HEK293T (cell line): ENCODE measurements at regions not wholly inside any gene's neighbourhood (a gene's known extent, or its start where the extent isn't known, plus 50 kb on each side); places are given as distances from the start of the nearest gene placed in this dataset.

ENCODE experiments used
- BHLHE40 ChIP-seq: fragments of 450-650 bp; IDR thresholded peaks from 2 replicates; pipeline ENCODE4 v1.6.1; 2016; ENCODE audit warnings: mild to moderate bottlenecking, moderate library complexity, borderline replicate concordance
- CTBP1 ChIP-seq: fragments of 450-650 bp; IDR thresholded peaks from 2 replicates; pipeline ENCODE4 v1.6.1; 2016; ENCODE audit warnings: borderline replicate concordance
- ELF4 ChIP-seq: fragments of 450-650 bp; IDR thresholded peaks from 2 replicates; pipeline ENCODE4 v1.6.1; 2017; ENCODE audit warnings: antibody characterized with exemption
- FOXK2 ChIP-seq: fragments of 450-650 bp; IDR thresholded peaks from 2 replicates; pipeline ENCODE4 v1.6.1; 2016; ENCODE audit warnings: mild to moderate bottlenecking
- HDGF ChIP-seq: fragments of 450-650 bp; IDR thresholded peaks from 2 replicates; pipeline ENCODE4 v1.6.1; 2017; ENCODE audit warnings: antibody characterized with exemption, borderline replicate concordance
- LEF1 ChIP-seq: fragments of 450-650 bp; IDR thresholded peaks from 2 replicates; pipeline ENCODE4 v1.6.1; 2017; ENCODE audit warnings: mild to moderate bottlenecking, borderline replicate concordance
- NFRKB ChIP-seq: fragments of 450-650 bp; IDR thresholded peaks from 2 replicates; pipeline ENCODE4 v1.6.1; 2016; ENCODE audit warnings: mild to moderate bottlenecking, moderate library complexity
- SP1 ChIP-seq: fragments of 450-650 bp; IDR thresholded peaks from 2 replicates; pipeline ENCODE4 v1.6.1; 2017
- ZNF384 ChIP-seq: fragments of 450-650 bp; IDR thresholded peaks from 2 replicates; pipeline ENCODE4 v1.6.1; 2016

DNA sequence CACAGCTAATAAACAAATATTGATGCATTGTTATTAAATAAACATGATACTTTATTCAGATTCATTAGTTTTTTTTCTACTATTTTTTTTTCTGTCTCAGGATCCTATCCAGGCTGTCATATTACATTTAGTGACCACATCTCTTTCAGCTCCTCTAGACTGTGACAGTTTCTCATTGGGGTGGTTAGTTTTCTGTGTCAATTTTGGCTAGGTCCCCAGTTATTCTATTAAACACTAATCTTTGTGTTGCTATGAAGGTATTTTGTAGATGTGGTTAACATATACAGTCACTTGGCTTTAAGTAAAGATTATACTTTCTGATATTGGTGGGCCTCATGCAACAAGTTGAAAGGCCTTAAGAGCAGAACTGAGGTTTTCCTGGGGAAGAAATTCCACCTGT, 563.0 kb downstream of the LRRC70 start:
- TF ChIP-seq CTBP1 (no peak), HDGF (no peak), BHLHE40 (no peak), ELF4 (no peak), NFRKB (no peak), LEF1 (no peak), FOXK2 (no peak), SP1 (no peak), ZNF384 (no peak)
